ENCODE measurements at regions not wholly inside any gene's neighbourhood (a gene's known extent, or its start where the extent isn't known, plus 50 kb on each side); places are given as distances from the start of the nearest gene placed in this dataset.

- peak; percentile 78 for ATAC-seq (ENCODE audit: low FRiP score)
- no peak for TF ChIP-seq CTCF (IDR thresholded peaks at IDR 0.05)
- no peak for DNase-seq (ENCODE audit: low spot score)
These were observed 177.2 kb downstream of the ERCC6L2 start for GRCh38 chr9:96052686-96053085.

GRCh38 chr9:96051423-96051822 is 175.9 kb downstream of the ERCC6L2 start:
- no peak for ATAC-seq (ENCODE audit: low FRiP score)
- TF ChIP-seq CTCF (IDR thresholded peaks at IDR 0.05): no peak
- DNase-seq (ENCODE audit: low spot score): no peak

- no peak for DNase-seq (ENCODE audit: low spot score)
- TF ChIP-seq CTCF (IDR thresholded peaks at IDR 0.05): no peak
- ATAC-seq (ENCODE audit: low FRiP score): no peak
These were observed 175.3 kb downstream of the ERCC6L2 start for GRCh38 chr9:96050861-96051155.

- ATAC-seq (ENCODE audit: low FRiP score) (no peak), DNase-seq (ENCODE audit: low spot score) (no peak)
- no peak for TF ChIP-seq CTCF (IDR thresholded peaks at IDR 0.05)
These were observed 174.8 kb downstream of the ERCC6L2 start for GRCh38 chr9:96050048-96050860.

GRCh38 chr9:96048956-96049831 is 173.7 kb downstream of the ERCC6L2 start:
- no peak for TF ChIP-seq CTCF (IDR thresholded peaks at IDR 0.05)
- ATAC-seq (ENCODE audit: low FRiP score) (no peak), DNase-seq (ENCODE audit: low spot score) (no peak)

DNA sequence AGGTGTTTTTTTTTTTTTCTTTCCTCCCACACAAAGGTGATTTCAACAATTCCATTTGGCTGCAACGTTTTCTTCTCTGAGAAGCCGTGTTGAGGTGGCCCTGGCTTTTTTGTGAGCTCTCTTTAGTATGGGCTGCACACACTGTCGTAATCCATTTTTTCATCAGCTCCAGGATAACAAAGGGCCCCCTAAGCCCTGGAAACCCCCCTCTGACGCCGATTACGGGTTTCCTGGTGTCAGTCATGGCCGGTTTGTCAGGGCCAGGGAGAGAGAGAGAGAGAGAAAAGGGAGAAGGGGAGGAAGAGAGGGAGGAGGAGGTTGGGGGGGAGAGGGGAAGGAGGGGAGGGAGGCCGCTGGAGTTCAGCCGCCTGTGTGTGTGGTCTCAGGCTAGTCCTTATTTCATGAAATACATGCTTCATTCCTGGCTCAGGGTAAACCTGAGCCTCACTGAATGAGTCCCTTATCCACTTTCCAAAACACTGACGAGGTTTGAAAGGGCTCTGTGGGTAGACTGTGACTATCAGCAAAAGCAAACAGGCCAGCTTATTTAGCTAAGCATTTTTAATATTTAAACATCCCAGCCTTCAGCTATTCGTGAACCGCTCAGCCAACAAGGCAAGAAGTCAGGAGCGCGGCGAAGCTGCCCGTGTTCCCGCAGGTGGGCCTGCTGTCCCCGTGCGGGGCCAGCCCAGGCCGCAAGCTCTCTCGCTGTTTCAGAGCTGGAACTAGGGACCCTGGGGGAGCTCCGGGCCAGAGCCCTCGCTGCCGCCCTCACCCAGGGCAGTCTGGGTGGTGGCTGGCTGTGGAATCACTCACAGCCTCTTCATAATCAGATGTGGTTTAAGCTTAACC is 172.8 kb downstream of the ERCC6L2 start:
- peak; percentile 41 for ATAC-seq (ENCODE audit: low FRiP score)

More for the DNA sequence above, 172.8 kb downstream of the ERCC6L2 start:
- TF ChIP-seq CTCF (IDR thresholded peaks at IDR 0.05): no peak
- no peak for DNase-seq (ENCODE audit: low spot score)

Measured in omental fat pad (tissue), 3 donors.